ENCODE measurements at regions not wholly inside any gene's neighbourhood (a gene's known extent, or its start where the extent isn't known, plus 50 kb on each side); places are given as distances from the start of the nearest gene placed in this dataset.

DNA sequence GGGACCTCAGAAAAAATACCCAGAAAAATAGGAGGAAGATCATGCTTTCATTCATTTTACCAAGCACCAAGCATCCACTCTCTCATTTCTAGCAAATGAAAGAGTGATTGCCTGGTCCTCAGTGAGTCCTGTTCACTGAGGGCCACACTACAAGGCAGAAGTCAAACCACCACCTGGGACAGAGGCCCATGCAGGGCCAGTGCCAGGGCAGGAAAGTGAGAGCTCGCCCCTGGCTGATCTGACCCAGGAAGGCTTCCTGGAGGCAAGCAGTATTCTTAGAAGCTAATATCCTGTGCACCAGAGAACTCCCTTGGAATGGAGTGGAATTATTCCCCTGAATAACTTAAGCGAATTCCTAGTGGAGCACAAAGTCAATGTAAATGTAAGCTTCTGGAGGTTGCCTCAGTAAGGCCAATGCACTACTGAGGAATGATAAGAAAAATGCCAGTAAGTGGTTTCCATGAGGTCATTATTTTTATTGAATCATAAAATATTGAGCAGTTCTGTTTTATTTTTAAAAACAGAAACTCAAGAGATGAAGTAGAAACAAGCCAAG, 191.6 kb upstream of the ID2 start:
- Histone ChIP-seq H3K4me1 (ENCODE audit: control insufficient read depth, insufficient read depth, low read length) (peaks cover 32% of the 10 kb centered on the region), H3K4me3 (ENCODE audit: low read length) (no peak overlapping the region), H3K27me3 (ENCODE audit: control insufficient read depth, insufficient read depth, low read length) (no peaks in the 10 kb centered on the region), H3K27ac (ENCODE audit: low read length) (no peak overlapping the region), H3K9me3 (replicated peaks; ENCODE audit: control insufficient read depth, low read depth, low read length) (no peaks in the 10 kb centered on the region), H3K36me3 (ENCODE audit: control insufficient read depth, insufficient read depth, low read length) (no peaks in the 10 kb centered on the region)
- 80% methylated on average over 1 of the region's 2 CpGs for WGBS (ENCODE audit: insufficient coverage)
- no peak for DNase-seq

DNA sequence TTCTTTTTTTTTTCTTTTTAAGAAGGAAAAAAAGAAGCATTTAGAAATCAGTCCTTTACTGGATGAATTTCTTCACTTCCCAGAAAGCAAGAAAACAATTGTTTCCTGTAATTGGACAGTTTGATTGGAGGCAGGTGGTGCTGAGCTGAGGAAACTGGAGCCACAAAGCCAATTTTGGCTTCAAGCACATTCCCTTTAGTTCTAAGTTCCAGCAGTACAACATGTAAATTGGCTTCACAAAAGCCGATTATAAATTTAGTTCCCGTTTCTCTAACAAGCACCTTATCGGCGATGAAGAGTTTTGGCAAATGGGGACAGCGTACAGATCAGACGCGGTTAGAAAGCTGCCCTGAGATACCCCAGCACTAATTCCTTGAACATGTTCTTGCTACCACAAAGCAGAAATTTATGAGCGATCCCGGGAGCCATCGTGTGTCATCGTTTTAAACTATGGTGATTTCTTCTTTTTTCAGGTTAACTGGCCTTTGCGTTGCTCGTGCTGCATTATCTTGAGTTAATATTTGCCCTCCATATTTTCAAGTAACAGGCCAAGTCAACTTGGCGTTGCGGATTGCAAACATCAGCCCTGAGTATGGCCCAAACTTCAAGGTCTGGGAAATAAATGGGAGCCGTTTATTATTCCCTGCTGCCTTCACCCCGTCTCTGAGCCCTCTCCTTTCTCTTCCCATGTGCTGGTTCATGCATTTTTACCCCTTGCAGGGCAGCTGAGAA, 190.4 kb upstream of the ID2 start:
- peak; percentile 67 for DNase-seq
- H3K9me3 ChIP-seq (replicated peaks; ENCODE audit: control insufficient read depth, low read depth, low read length), result no peaks in the 10 kb centered on the region
- H3K27me3 ChIP-seq (ENCODE audit: control insufficient read depth, insufficient read depth, low read length), result no peaks in the 10 kb centered on the region
- H3K27ac ChIP-seq (ENCODE audit: low read length), result no peak overlapping the region
- H3K4me1 ChIP-seq (ENCODE audit: control insufficient read depth, insufficient read depth, low read length), result peaks cover 38% of the 10 kb centered on the region
- no peak overlapping the region for H3K4me3 ChIP-seq (ENCODE audit: low read length)
- no peaks in the 10 kb centered on the region for H3K36me3 ChIP-seq (ENCODE audit: control insufficient read depth, insufficient read depth, low read length)
- WGBS (ENCODE audit: insufficient coverage), result 70% methylated on average over 8 of the region's 17 CpGs

DNA sequence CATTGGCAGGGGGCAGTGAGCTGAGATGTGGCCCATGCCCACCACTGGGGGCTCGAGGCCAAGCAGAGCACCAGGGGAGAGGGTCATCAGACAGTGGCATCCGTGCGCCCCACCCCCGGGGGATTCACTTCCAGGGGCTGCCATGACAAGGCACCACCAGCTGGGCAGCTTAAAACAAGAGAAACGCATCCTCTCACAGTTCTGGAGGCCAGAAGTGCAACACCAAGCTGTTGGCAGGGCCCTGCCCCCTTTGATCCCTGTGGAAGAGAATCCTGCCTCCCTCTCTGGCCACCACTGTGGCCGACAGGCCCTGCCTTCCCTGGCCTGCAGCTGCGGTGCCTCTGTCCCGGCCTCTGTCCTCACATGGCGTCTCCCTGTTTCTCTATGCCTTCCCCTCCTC, 187.7 kb upstream of the ID2 start:
- Histone ChIP-seq H3K4me3 (ENCODE audit: low read length) (no peak overlapping the region), H3K4me1 (ENCODE audit: control insufficient read depth, insufficient read depth, low read length) (peaks cover 27% of the 10 kb centered on the region), H3K27me3 (ENCODE audit: control insufficient read depth, insufficient read depth, low read length) (no peaks in the 10 kb centered on the region), H3K27ac (ENCODE audit: low read length) (peak overlapping the region; percentile 3), H3K36me3 (ENCODE audit: control insufficient read depth, insufficient read depth, low read length) (no peaks in the 10 kb centered on the region), H3K9me3 (replicated peaks; ENCODE audit: control insufficient read depth, low read depth, low read length) (no peaks in the 10 kb centered on the region)
- 78% methylated on average over 9 of the region's 9 CpGs for WGBS (ENCODE audit: insufficient coverage)
- DNase-seq, result no peak

DNA sequence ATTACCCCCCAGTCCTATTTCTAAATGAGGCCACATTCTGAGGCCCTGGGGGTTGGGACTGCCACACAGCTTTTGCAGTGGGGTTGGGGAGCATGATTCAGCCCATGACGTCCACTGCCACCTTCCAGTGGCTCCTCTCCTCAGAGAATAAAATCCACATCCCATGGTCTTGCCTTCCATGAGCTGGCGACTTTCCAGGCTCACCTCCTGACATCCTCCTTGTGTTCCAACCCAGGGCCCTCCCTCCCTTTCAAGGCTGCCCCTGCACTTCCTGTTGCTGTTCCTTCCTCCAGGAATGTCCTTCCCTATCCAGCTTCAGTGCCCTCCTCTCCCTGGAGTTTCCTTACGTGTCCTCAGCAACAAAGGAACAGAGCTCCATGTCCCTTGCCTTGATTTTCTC, 187.3 kb upstream of the ID2 start:
- Histone ChIP-seq H3K4me1 (ENCODE audit: control insufficient read depth, insufficient read depth, low read length) (peaks cover 27% of the 10 kb centered on the region), H3K27ac (ENCODE audit: low read length) (peak overlapping the region; percentile 3), H3K4me3 (ENCODE audit: low read length) (no peak overlapping the region), H3K36me3 (ENCODE audit: control insufficient read depth, insufficient read depth, low read length) (no peaks in the 10 kb centered on the region), H3K27me3 (ENCODE audit: control insufficient read depth, insufficient read depth, low read length) (no peaks in the 10 kb centered on the region), H3K9me3 (replicated peaks; ENCODE audit: control insufficient read depth, low read depth, low read length) (no peaks in the 10 kb centered on the region)
- WGBS (ENCODE audit: insufficient coverage), result 73% methylated on average over 3 of the region's 3 CpGs
- no peak for DNase-seq

DNA sequence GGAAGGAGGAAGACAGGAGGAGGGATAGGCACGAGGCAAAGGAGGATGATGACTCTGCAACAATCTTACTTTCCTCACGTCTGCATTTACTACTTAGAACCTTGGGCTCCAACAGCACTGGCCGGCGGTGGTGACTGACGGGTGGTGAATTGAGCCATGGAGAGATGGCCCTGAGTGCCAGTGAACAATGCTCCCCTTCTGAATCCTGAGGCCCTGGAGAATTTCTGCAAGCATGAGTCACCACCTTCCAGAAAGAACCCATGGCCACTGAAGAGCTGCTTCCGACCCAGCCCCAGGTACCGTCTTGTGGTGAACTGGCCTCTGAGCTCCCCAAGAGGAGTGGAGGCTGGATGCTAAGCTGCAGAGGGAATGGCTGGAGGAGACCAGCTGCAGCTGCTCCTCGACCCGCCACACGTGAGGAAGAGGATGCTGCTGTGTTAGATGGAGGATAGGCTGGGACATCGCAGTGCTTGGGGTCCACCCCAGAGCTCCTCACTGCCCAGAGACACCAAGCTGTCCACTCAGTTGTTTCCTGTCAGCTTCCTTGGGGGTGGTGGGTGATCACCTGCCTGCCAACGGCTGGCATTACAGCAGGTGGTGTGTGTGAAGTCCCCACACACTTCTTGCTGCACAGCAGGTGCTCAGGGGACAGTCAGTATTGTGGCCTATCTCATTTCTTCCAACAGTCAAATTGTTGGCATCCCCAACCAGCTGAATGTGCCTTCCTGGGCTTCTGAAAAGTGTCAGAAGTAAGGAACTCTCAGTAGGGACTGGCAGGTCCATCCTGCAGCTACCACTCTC, 186.5 kb upstream of the ID2 start:
- Histone ChIP-seq H3K4me3 (ENCODE audit: low read length) (no peak overlapping the region), H3K36me3 (ENCODE audit: control insufficient read depth, insufficient read depth, low read length) (no peaks in the 10 kb centered on the region), H3K27me3 (ENCODE audit: control insufficient read depth, insufficient read depth, low read length) (no peaks in the 10 kb centered on the region), H3K27ac (ENCODE audit: low read length) (no peak overlapping the region), H3K9me3 (replicated peaks; ENCODE audit: control insufficient read depth, low read depth, low read length) (no peaks in the 10 kb centered on the region), H3K4me1 (ENCODE audit: control insufficient read depth, insufficient read depth, low read length) (peaks cover 27% of the 10 kb centered on the region)
- no peak for DNase-seq
- 83% methylated on average over 5 of the region's 12 CpGs for WGBS (ENCODE audit: insufficient coverage)

DNA sequence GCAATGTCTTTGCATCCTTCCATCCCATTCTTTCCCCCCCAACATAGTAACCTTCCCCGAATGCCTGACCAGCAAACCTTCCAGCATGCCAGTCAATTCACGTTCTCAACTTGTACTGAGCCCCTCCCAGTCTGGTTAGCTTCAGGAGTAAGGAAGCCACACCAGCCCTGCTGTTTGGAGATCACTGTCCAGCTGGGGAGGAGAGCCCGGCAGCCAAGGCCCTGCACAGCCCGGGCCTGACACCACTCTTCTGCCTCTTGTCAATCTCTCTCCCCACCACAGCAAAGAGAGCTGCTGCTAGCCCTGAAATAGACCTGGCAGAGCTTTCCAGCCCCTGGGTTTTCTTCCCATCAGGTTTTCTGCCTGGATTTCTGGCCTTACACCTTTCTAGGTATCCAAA, 185.8 kb upstream of the ID2 start:
- no peak for DNase-seq
- WGBS (ENCODE audit: insufficient coverage), result 50% methylated on average over 2 of the region's 4 CpGs
- H3K9me3 ChIP-seq (replicated peaks; ENCODE audit: control insufficient read depth, low read depth, low read length), result no peaks in the 10 kb centered on the region
- H3K36me3 ChIP-seq (ENCODE audit: control insufficient read depth, insufficient read depth, low read length), result no peaks in the 10 kb centered on the region
- H3K4me1 ChIP-seq (ENCODE audit: control insufficient read depth, insufficient read depth, low read length), result peaks cover 33% of the 10 kb centered on the region
- H3K27ac ChIP-seq (ENCODE audit: low read length), result no peak overlapping the region
- no peak overlapping the region for H3K4me3 ChIP-seq (ENCODE audit: low read length)
- H3K27me3 ChIP-seq (ENCODE audit: control insufficient read depth, insufficient read depth, low read length), result no peaks in the 10 kb centered on the region

DNA sequence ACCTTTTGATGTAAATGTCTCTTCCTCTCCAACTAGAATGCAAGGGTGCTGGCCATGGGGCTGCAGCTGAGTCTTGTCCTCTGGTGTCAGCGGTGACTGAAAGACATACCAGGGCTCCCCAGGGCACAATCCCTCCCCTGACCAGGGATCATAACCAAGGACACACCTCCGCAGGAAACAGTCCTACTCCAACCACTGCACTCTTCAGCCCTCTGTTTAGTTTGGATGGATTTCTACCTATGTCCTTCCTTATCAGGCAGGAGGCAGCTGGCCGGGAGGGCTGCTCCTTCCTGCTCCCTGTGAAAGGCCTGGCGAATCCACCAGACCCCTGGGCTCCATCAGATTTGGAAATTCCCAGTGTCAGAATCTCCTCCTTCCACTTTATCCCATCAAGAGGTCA, 185.2 kb upstream of the ID2 start:
- no peaks in the 10 kb centered on the region for H3K27me3 ChIP-seq (ENCODE audit: control insufficient read depth, insufficient read depth, low read length)
- WGBS (ENCODE audit: insufficient coverage), result 65% methylated on average over 3 of the region's 4 CpGs
- H3K4me3 ChIP-seq (ENCODE audit: low read length), result no peak overlapping the region
- H3K9me3 ChIP-seq (replicated peaks; ENCODE audit: control insufficient read depth, low read depth, low read length), result no peaks in the 10 kb centered on the region
- H3K4me1 ChIP-seq (ENCODE audit: control insufficient read depth, insufficient read depth, low read length), result peaks cover 28% of the 10 kb centered on the region
- no peaks in the 10 kb centered on the region for H3K36me3 ChIP-seq (ENCODE audit: control insufficient read depth, insufficient read depth, low read length)
- no peak for DNase-seq
- no peak overlapping the region for H3K27ac ChIP-seq (ENCODE audit: low read length)

DNA sequence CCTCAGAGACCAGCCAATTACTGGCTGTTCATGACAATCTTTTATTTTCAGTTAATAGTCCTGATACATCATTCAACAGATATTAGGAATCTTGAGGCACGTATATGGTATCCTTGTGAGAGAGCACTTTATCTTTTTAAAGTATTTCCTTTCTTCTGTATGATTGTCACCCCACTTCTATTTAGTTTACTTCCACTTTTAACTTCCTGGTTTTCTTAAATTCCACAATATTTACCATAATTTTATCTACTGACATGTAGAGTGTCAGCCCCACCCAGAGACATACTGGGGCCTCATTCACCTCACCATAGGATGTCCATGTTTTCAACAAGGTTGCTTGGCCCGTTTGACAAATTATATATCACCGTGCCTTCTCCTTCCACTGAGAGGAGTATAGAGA, 182.9 kb upstream of the ID2 start:
- DNase-seq, result no peak
- no CpG with 5 or more reads among the region's 3 CpGs for WGBS (ENCODE audit: insufficient coverage)
- no peaks in the 10 kb centered on the region for H3K36me3 ChIP-seq (ENCODE audit: control insufficient read depth, insufficient read depth, low read length)
- H3K4me3 ChIP-seq (ENCODE audit: low read length), result no peak overlapping the region
- peaks cover 26% of the 10 kb centered on the region for H3K4me1 ChIP-seq (ENCODE audit: control insufficient read depth, insufficient read depth, low read length)
- H3K9me3 ChIP-seq (replicated peaks; ENCODE audit: control insufficient read depth, low read depth, low read length), result no peaks in the 10 kb centered on the region
- no peaks in the 10 kb centered on the region for H3K27me3 ChIP-seq (ENCODE audit: control insufficient read depth, insufficient read depth, low read length)
- no peak overlapping the region for H3K27ac ChIP-seq (ENCODE audit: low read length)

DNA sequence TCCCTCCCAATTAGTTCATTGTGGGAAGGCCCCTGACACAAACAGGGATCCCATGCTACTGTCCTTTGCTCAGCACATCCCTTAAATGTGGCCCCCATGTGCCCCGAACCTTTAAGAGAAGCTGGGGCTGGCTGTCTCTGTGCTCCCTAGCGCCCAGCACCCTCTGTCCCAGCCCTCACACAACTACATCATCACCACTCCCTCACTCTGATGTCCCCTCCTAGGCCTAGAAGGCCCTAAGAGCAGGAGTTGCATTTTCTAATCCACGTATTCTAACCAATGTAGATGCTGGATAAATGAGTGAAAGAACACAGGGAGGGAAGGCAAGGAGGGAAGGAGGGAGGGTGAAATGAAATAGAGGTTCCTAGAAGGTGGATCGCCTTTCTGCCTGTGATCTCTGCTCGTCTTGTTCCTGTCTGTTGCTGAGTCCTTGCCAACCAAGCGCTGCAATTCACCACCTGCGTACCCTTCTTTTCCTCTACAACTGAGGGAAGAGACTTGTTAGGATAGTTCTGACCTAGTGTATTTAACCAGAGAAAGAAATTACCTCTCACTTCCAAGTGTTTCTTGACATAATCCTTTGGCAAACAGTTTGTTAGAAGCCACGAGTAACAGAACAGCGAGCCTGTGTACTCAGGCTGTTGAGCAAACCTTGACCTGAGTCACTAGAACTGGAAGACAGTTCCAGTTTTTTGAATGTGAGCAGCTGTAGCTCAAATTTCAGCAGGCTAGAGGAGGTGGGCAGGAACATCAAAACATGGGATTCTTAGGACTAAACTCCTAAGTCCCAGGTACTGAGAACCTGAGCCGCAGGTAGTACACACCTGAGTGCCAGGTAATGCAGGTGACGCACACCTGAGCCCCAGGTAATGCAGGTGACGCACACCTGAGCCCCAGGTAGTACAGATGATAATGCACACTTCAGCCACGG, 181.5 kb upstream of the ID2 start:
- Histone ChIP-seq H3K9me3 (replicated peaks; ENCODE audit: control insufficient read depth, low read depth, low read length) (no peaks in the 10 kb centered on the region), H3K36me3 (ENCODE audit: control insufficient read depth, insufficient read depth, low read length) (no peaks in the 10 kb centered on the region), H3K27me3 (ENCODE audit: control insufficient read depth, insufficient read depth, low read length) (no peaks in the 10 kb centered on the region), H3K27ac (ENCODE audit: low read length) (no peak overlapping the region), H3K4me1 (ENCODE audit: control insufficient read depth, insufficient read depth, low read length) (peaks cover 15% of the 10 kb centered on the region), H3K4me3 (ENCODE audit: low read length) (no peak overlapping the region)
- WGBS (ENCODE audit: insufficient coverage), result 73% methylated on average over 7 of the region's 13 CpGs
- no peak for DNase-seq

Measured in muscle of leg (tissue), 3 donors.